ENCODE measurements at regions not wholly inside any gene's neighbourhood (a gene's known extent, or its start where the extent isn't known, plus 50 kb on each side); places are given as distances from the start of the nearest gene placed in this dataset.
"Not testable (repeated sequence)": the region's sequence is repeated elsewhere in the genome, so short reads cannot be mapped to it uniquely, and the experiment has no call there.

DNA sequence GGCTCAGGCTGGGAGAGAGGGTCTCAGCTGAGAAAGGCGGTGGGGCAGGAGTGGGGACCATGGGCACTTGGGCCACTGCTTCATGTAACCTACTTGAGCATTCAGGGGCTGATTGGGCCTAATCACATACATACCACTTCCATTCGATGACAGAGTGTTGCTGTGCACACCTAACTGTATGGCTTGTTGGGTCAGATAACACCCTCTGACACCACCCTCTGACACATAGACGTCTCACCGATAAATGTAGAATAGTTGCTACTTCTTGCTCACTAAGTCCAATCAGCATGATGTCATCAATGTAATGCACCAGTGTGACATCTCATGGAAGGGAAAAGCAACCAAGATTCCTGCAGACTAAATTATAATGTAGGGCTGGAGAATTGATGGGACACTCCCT, 252.9 kb upstream of the SGCG start:
- DNase-seq (ENCODE audit: low read depth in 2 of 2, low spot score in 1 of 2): not testable (repeated sequence)

DNA sequence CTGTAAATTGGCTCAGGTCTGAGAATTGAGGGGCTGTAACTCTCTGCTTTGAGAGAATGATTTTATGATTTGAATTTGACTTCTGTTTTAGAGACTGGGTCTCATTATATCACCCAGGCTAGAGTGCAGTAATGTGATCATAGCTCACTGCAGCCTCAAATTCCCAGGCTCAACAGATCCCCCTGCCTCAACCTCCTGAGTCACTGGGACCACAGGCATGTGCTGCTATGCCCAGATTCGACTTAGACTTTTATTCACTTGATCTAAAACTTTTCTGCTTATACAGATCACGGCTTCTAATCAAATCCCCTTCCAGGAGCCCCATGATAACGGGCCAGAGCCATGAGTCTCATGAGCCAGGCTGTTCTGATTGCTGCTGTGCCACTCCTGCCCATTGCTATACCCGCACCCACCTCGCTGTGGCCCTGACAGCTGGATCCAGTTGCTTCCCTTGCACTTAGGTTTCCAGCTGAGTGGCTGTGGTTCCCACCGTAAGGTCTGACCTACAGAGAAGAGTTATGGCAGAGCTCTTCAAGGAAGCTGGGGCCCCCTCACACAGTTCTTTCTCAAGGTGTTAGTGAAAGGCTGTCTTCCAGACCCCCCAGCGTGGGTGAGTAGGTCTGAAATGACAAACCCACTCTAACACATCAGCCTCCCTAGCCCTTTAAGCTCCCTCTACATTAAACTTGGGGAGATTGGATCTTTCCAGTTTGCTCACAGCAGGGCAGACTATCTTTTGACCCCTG, 251.2 kb upstream of the SGCG start:
- no peak for DNase-seq (ENCODE audit: low read depth in 2 of 2, low spot score in 1 of 2)

DNA sequence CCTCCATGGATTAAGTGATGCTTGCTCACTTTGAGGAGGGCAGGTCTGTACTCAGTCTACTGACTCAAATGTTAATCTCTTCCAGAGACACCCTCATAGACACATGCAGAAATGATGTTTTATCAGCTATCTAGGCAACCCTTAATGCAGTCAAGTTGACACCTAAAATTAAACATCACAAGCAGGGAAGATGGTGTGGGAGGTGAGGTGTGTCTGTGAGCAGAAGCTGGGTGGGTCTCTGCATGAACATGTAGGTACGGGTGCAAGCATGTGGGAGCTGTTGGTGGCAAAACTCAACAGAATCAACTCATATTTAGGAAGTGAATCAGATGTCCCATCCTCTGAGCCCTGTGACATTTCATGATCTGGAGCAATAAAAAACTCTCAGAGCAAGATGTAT, 249.2 kb upstream of the SGCG start:
- DNase-seq (ENCODE audit: low read depth in 2 of 2, low spot score in 1 of 2): no peak

DNA sequence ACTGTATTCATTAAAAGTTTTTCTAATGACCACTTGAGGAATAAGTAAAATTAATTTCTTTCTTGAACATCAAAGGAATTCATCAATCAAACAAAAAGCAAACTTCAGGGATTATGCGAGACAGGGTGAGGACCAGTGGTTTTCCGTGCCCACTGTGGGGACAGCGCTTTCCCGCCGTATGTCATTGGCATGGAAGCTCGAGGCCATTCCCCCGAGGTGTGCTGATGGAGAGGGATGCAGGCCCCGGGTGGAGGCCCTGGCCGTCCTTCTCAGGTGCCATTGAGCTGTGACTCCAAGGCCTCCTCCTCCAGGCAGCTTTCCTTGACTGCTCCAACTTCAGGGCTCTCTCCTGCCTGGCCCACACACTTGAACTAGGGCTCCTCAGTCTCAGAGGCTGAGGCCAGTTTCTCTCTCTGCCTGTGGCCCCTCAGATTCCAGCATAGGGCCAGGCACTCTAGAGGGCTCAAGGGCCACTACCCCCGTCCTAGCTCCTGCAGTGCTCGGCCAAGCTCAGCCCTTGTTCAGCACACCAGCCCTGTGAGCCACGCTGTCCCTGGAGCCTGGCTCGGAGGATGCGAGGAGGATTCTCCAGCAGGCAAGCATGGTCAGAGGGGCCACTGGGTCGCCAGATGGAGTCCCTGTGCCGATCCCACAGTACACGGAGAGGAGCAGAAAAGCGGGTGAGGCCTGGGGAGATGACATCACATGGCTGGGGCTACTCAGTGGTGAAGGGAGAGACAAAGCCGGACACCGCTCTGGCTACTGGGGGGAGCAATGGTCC, 248.0 kb upstream of the SGCG start:
- not testable (repeated sequence) for DNase-seq (ENCODE audit: low read depth in 2 of 2, low spot score in 1 of 2)

DNA sequence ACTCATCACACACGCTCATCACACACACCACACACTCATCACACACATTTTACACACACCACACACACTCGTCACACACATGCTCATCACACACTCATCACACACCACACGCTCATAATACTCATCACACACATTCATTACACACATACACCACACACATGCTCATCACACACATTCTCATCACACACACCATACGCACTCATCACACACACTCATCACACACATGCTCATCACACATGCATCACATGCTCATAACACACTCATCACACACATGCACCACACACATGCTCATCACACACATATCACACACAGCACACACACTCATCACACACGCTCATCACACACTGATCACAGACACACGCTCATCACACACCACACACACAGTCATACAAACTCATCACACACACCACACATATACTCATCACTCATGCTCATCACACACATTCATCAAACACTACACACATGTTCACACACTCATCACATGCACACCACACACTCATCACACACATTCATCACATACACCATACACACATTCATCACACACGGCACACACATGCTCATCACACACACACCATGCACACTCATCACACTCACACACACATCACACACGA, 247.1 kb upstream of the SGCG start:
- DNase-seq (ENCODE audit: low read depth in 2 of 2, low spot score in 1 of 2): no peak

DNA sequence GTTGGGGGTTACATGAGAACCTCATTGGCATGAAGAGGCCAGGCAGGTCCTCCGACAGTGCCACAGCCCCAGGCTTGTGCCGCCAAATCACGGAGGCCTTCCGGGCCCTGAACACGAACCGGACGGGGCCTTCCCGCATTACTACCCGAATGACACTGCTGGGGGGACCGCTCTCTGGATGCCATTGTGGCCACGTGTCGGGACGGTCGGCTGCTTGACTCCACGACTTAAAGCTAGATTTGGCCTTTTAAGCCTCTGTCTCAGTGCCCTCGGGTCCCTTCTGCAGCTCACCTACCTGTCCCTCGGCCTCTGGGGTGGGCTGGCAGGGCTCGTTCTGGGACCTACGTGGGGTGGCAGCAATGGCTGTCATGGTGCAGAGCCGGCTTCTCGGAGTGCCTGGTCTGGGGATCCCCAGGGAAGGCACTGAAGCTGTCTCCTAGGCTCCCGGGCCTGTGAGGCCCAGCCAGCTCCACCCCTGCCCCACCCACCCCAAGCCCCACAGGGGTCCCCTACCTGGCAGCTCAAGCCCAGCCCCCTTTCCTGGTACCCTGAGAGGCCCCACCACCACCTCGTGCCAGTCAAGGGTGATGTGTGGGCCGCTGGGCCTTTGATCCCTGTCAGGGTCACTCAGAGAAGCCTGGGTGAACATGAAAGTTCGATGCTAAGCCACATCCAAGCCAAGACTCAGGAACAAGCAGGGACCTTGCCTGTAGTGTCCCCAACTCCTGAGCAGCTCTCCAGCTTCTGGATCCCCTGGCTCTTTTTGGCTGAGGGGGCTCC, 245.8 kb upstream of the SGCG start:
- no peak for DNase-seq (ENCODE audit: low read depth in 2 of 2, low spot score in 1 of 2)

DNA sequence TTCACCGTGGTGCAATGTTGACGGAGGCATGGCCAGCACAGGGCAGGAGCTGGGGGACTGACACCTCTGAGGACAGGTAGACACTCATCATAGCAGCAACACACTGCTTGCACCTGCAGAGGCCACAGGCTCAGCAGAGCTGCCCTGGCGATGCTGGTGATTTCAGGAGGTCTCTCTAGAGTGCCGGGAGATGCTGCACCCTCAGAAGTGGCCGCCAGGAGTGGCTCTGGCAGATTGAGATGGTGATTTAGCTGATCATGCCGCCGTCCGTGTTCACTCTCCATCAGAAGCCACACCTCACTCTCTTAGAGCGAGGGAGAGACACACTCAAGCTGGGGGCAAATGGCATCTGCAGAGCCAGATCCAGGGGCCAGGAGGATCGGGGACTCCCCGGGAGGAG, 244.6 kb upstream of the SGCG start:
- DNase-seq (ENCODE audit: low read depth in 2 of 2, low spot score in 1 of 2): no peak

DNA sequence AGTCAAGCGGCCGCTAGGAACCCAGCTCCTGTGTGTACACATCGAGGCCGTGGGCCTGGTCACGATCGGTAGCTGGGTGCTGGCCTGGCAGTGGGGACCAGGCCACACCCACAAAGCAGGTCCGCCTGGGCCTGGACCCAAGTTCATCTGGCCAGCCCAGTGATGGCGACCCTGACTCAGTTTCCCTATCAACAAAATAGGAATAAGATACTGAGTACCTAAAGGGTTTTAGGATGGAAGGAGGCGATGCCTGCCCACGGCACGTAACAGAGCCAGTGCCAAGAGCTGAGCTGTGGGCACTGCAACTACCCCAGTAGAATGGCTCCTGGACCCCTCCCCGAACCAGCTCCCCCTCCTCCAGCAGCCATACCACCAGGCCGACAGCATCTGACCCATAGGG, 243.5 kb upstream of the SGCG start:
- DNase-seq (ENCODE audit: low read depth in 2 of 2, low spot score in 1 of 2): no peak

DNA sequence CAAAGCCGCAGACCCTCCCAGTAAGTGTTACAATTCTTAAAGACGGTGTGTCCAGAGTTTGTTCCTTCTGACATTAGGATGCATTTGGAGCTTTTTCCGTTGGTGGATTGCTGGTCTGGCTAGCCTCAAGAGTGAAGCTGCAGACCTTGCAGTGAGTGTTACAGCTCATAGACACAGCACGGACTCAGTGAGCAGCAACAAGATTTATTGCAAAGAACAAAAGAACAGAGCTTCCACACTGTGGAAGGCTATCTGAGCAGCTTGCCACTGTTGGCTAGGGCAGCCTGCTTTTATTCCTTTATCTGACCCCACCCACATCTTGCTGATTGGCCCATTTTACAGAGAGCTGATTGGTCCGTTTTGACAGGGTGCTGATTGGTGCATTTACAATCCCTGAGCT, 242.8 kb upstream of the SGCG start:
- DNase-seq (ENCODE audit: low read depth in 2 of 2, low spot score in 1 of 2): no peak

DNA sequence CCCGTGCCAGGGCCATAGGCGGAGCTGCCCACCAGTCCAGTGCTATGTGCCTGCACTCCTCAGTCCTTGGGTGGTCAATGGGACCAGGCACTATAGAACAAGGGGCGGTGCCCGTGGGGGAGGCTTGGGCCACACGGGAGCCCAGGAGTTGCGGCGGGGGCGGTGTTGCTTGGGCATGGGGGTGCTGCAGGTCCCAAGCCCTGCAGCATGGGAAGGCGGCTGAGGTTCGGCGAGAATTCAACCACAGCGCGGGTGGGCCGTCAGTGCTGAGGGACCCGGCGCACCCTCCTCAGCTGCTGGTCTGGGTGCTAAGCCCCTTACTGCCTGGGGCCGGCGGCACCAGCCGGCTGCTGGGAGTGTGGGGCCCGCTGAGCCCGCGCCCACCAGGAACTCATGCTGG, 242.2 kb upstream of the SGCG start:
- no peak for DNase-seq (ENCODE audit: low read depth in 2 of 2, low spot score in 1 of 2)

DNA sequence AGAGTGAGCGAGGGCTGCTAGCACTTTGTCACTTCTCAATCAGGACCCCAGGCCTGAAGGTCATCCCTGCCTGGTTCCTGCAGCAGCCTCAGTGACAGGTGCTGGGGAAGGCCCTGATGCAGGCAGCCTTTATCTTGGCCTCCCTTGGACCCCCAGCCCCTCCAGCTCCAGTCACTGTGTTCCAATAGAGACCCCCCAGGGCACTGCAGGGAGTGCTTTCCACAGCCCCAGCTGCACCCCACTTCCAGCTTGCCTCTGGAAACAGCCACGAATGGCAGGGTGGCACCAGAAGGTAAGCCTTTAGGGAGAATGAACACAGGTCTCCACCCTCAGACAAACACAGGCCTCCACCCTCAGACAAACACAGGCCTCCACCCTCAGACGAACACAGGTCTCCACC, 241.6 kb upstream of the SGCG start:
- DNase-seq (ENCODE audit: low read depth in 2 of 2, low spot score in 1 of 2): no peak

DNA sequence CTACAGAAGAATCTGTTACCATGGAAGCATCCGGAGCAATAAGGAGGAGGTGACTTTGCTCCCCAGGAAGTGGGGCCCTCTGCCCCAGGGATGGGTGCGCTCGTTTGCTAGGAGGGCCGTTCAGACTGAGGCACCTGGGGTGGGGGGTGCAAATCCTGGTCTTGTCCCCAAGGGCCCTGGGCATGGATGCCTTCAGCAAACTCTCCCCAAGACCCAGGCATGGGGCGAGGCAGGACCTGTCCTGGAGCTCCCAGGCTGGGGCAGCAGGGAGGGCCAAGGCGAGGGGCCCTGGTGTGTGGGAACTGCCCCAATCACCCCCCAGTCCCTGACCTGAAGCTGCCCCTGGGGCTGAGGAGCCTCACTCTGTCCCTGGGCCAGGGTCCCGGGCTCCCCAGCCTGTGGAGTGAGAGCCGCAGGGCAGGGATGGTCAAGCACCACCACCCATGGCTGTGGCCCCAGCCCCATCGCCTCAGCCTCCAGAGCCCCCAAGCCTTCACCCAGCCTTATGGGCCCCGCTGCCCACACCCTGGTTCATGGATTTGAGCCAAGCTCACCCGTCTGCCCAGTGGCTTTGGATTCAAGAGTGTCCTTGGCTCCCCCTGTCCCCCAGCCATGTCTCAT, 240.6 kb upstream of the SGCG start:
- no peak for DNase-seq (ENCODE audit: low read depth in 2 of 2, low spot score in 1 of 2)

DNA sequence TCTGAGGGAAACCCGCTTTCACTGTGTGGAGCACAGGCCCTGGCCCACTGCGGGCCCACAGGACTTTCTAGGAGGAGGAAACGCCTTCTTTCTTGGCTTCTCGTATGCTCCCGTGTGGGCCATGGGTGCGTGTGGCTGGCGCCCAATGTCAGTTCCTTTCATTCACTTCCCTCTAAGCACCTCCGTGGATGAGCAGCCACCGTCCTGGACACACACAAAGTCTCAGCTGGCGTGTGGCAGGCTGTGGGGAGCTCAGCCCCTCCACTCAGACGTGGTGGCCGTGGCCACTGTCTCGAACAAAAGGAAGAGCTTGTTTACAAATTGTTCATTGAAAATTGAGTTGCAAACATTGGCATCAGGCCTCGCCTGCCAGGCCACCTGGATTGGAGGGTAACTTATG, 240.0 kb upstream of the SGCG start:
- DNase-seq (ENCODE audit: low read depth in 2 of 2, low spot score in 1 of 2): no peak

DNA sequence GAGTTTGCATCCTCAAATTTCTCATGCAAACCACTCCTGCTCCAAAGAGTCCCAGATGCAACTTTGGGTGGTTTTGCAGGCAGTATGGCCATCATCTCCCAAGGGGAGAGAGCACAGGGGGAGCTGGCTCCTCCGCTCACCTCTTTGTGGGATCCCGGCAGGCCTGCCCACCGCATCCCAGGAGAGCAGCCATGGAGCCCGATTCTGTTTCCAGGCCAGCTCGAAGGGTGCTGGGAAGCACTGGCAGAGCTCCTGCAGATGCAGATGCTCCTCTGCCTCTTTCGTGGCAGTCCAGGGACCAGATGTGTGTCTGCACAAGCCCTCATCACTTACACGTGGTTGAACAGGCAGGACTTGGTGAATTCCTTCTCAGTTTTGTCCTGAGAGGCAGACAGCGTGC, 239.3 kb upstream of the SGCG start:
- not testable (repeated sequence) for DNase-seq (ENCODE audit: low read depth in 2 of 2, low spot score in 1 of 2)

DNA sequence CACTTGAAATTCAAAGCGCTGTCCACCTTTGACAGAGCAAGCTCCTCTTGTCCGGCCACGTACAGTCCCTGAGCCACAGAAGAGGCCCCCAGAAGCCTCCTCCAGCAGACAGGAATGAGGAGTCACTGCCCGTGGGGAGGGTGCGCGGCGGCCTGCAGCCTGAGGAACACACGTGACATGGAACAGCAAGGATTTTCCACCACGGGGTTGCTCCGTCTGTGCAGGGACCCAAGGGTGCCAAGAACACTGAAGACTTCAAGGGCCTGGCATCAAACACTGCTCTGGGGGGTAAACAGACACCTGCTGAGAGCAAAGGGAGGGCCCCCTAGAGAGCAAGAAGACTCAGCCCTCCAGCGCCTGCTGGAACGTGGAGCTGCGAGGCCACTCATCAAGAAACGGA, 237.9 kb upstream of the SGCG start:
- DNase-seq (ENCODE audit: low read depth in 2 of 2, low spot score in 1 of 2): not testable (repeated sequence)

DNA sequence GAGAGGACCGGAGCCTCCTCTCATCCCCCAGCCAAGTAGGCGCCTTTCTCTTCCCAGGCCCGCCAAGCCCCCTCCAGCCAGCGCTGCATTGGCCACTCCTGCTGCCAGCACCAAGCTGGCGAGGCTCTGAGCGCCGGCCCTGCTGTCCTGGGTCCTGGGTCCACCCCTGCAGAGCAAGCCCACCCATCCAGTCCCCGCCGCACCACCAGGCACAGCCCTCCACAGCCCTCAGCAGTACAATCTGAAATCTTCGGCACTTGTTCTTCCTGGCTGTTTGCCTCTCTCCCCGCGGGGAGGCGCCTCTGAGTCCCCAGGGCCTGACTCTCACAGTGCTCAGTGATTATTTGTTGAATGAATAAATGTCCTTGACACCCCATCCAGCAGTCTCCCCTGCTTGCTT, 236.4 kb upstream of the SGCG start:
- DNase-seq (ENCODE audit: low read depth in 2 of 2, low spot score in 1 of 2): no peak

DNA sequence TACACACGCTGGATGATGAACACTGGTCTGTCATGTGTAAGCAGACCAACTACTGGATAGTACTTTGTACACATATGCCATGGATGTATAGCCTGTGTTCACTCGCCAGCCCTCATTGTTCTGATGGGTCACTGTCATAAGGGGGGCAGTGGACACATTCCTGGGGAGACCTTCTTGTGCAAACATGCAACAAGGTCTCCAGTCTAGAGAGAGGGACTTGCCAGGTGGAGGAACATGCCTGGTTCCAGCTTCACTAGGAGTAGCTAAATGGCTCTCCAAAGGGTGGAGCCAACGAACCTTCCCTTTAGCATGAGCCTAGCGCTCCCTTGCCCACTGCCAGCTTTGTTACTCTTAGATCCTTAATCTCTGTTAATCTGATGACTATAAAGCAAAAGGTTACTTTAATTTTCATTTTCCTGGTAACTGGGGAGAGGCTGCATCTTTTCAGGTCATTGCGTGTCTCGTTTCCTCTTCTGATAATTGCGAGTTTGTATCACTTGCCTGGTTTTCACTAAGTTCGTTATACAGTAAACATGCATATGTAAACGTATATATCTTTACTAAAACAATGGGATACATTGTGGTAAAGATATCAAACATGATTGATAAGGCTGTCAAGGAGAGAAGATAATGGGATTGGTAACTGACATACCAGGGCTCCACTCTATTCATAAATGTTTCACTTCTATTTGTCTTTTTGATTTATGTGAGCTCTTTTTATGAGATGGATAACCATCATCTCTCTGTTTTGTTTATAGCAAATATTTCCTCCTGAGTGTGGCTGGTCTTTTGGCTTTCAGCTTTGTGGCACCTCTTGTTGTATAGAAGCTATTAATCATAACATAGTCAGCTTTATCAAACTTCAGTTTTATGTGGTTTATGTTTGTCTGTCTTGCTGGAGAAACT, 235.2 kb upstream of the SGCG start:
- DNase-seq (ENCODE audit: low read depth in 2 of 2, low spot score in 1 of 2): no peak

DNA sequence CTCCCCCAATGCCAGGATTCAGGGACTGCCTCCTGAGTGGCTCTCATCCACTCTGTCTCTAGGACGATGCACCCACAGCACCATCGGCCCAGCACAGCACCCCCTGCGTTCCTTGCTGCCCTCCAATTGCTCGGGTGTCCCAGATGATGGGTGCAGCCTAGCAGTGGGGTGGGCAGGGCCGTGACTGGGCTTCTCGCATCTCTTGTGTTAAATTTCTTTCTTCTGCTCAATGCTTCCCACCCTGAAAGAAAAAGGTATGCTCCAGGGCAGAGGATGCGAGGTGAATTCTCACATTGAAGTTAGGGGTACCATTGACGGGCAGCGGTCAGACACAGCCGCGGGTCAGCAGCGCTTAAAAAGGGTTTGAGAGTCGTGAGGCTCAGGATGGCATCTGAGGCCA, 232.4 kb upstream of the SGCG start:
- no peak for DNase-seq (ENCODE audit: low read depth in 2 of 2, low spot score in 1 of 2)

DNA sequence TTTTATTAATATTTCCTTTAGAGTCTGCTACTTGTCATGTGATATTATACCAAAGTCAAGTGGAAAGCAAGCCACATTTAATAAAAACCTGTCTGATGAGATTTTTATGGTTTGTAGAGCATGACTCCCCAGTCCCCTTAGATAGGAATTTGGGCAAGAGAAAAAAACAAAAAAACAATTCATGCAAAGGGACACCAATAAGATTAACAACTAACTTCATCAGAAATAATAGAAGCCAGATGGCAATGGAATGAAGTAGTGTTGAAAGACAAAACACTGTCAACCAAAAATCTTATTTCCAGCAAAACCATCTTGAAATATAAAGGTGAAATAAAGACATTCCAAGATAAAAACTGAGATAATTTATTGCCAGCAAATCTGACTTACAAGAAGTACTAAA, 228.8 kb upstream of the SGCG start:
- not testable (repeated sequence) for DNase-seq (ENCODE audit: low read depth in 2 of 2, low spot score in 1 of 2)

DNA sequence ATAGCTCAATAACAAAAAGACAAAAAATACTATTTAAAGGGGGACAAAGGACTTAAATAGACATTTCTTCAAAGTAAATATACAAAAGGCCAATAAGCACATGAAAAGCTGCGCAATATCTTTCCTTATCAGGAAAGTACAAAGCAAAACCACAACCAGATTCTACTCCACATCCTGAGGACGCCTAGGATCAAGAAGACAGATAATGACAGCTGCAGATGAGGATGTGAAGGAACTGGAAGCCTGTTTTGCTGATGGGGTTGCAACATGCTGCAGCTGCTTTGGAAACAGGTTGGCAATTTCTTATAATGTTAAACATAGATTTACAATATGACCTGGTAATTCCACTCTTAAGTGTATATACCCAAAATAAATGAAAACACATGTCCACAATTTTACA, 225.6 kb upstream of the SGCG start:
- DNase-seq (ENCODE audit: low read depth in 2 of 2, low spot score in 1 of 2): not testable (repeated sequence)

Measured in stimulated activated CD8-positive, alpha-beta memory T cell treated with anti-CD3 and anti-CD28 coated beads, Interleukin-4, amount 100 ng/mL, for 4 hours (primary cell).